ENCODE measurements at regions not wholly inside any gene's neighbourhood (a gene's known extent, or its start where the extent isn't known, plus 50 kb on each side); places are given as distances from the start of the nearest gene placed in this dataset.

DNA sequence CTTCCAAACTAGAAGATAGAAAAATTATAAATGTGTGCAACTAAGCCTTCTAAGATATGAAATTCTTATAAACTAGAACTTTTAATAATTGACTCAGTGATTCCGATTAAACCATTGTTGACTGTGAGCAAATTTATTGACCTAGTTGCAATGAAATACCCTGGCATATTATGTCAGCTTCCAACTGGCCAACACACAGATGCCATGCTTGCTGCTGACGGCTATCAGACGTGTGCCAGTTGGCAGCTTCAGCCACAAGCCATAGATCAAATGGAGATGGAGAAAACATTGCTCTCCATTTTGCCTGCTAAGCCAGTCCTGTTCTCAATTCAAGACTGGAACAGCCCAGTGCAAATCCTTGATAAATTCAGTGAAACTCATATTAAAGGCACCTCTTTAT is 101.7 kb upstream of the HDGFL1 start:
- no peaks in the 10 kb centered on the region for H3K4me1 Mint-ChIP-seq
- H3K27ac Mint-ChIP-seq: no peak overlapping the region
- no peaks in the 10 kb centered on the region for H3K27me3 Mint-ChIP-seq
- H3K36me3 Mint-ChIP-seq: no peaks in the 10 kb centered on the region
- peaks cover 0 to 3% (median 2%) of the 10 kb centered on the region in 3 donors for H3K9me3 Mint-ChIP-seq
- H3K4me3 Mint-ChIP-seq: no peak overlapping the region

DNA sequence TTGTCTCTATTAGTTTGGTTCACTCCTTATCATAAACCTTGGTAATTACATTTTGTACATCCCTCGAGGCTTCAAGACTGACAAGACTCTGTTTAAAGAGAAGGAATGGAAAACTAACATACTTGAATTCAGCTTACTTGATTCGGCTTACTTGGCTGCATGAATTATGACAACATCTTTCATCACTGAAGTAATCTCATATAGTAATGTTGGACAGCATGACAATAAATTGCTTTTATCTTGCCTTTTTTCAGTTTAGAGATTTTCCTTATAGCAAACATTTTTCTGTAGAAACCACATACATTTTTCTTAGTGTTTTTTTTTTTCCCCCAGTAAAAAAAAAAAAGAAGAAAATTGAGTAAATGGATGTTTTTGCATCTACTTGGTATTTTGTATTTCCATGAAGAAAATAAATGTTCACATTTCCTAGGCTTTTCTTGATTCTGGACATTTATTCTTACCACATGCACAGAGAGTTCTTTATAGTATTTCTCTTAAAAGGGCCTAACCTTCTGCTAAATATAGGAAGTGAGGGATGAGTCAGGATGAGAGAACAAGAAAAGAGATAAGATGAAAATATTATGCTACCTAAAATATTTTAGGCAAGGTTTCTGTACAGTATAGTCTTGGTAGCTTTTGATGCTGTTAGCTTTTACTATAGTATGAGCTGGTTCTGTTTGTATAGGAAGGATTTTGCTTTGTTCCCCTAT is 101.0 kb upstream of the HDGFL1 start:
- no peak overlapping the region for H3K4me3 Mint-ChIP-seq
- no peaks in the 10 kb centered on the region for H3K4me1 Mint-ChIP-seq
- no peaks in the 10 kb centered on the region for H3K27me3 Mint-ChIP-seq
- no peak overlapping the region for H3K27ac Mint-ChIP-seq
- peaks cover 0 to 3% (median 2%) of the 10 kb centered on the region in 3 donors for H3K9me3 Mint-ChIP-seq
- no peaks in the 10 kb centered on the region for H3K36me3 Mint-ChIP-seq

DNA sequence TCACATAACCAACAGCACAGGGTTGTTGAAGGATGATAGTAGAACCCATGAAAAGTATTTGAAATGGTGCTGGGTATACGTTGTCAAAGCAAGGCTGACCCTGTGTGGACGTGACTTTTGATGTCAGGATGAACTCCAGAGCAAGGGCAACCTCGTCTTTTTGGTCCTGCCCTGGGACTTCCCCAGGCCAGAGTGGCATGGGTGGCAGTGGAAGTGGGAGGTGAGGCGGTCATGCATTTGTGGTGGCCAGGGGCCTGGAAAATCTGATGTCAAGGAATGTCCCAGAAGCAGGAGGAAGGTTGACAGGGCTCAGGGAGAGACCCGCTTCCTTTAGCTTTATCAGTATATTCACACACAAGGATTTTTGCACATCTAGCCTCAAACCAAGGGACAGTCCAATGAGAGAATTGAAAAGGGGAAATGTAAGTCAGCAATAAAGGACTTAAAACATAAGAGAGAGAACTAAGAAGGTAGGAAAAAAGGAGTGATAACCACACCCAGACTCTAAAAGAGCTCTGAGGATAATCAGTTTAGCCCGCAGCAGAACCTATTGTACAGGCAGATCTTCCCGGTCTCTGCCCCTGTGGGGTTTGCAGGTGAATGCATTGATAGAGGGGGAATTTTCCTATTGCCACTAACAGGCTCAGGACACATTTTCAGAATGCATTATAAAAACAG is 98.8 kb upstream of the HDGFL1 start:
- no peak overlapping the region for H3K4me3 Mint-ChIP-seq
- no peak overlapping the region for H3K27ac Mint-ChIP-seq
- peaks cover 0 to 3% (median 0%) of the 10 kb centered on the region in 3 donors for H3K9me3 Mint-ChIP-seq
- H3K27me3 Mint-ChIP-seq: peaks cover 2% of the 10 kb centered on the region
- H3K36me3 Mint-ChIP-seq: no peaks in the 10 kb centered on the region
- H3K4me1 Mint-ChIP-seq: no peaks in the 10 kb centered on the region

DNA sequence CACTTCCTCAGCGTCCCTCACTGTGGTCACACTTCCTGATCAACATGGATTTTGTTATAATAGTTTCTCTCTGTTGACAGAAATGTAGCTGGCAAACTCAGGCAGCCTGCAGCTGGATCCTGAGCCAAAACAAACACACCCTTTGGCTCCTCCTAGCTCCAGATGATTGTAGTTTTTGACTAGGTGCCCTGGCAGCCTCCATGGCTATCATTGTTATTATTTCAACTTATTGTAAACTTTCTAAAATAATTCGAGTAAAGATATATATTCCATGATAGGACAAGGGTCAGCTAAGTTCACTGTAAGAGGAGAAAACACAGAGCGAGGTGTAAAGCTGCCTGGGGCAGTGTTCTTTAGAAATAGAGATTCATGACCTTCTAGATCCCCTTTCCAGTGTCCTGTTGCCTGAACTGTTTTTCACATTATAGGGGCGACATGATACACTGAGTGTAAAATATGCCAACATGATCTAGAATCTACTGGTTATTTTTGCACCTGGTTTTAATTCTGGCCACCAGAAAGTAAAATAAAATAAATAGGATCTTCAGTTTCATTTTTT is 98.2 kb upstream of the HDGFL1 start:
- no peaks in the 10 kb centered on the region for H3K4me1 Mint-ChIP-seq
- no peaks in the 10 kb centered on the region for H3K36me3 Mint-ChIP-seq
- peaks cover 2% of the 10 kb centered on the region for H3K27me3 Mint-ChIP-seq
- H3K9me3 Mint-ChIP-seq: peaks cover 0 to 4% (median 2%) of the 10 kb centered on the region in 3 donors
- H3K27ac Mint-ChIP-seq: no peak overlapping the region
- H3K4me3 Mint-ChIP-seq: no peak overlapping the region

DNA sequence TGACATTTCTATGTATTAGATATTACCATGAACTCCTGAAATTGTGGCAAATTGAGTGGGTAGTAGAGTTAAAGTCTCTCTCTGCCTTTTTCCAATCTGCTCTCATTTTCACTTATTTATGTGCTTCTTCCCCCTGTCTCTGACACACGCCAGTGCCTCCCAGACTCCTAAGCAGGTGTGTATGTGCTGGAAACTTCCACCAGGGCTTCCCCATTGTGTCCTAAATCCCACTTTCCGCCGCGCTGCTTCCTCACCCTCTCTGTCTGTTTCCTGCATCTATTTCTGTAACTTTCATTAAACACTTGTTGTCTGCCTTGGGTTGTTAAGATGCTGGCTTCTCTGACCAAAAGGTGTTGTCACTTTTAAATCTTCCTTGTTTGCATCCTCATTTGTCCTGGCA is 97.6 kb upstream of the HDGFL1 start:
- Mint-ChIP-seq H3K4me3 (no peak overlapping the region), H3K4me1 (no peaks in the 10 kb centered on the region), H3K36me3 (no peaks in the 10 kb centered on the region), H3K9me3 (peaks cover 0 to 4% (median 2%) of the 10 kb centered on the region in 3 donors), H3K27me3 (peaks cover 2% of the 10 kb centered on the region), H3K27ac (no peak overlapping the region)

DNA sequence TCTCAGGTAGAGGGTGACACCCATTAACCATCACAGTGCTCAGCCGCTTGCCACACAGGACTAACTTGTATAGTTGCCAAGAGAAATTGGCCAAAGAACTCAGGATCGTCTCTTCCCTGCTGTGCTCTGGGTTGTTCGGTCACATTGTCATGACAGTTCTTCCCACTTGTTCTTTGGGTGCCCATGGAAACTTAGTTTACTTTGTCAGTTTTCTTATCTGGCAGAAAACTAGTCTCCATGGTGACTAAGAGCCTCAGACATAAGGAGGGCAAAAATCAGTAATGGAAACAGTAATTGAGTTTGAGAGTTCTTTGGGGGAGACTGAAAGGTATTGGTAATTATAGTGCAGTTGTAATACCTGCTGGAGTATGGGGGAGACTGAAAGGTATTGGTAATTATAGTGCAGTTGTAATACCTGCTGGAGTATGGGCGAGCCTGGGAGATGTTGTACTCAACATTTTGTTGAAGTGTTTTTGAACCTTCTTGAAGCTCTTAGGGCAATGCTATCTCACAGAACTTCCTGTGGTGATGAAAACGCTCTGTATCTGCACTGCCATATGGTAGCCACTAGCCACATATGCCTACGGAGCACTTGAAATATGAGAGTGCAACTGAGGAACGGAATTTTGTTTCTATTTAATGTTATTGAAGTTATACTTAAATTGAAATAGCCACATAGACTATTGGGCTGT is 95.2 kb upstream of the HDGFL1 start:
- peaks cover 0 to 2% (median 2%) of the 10 kb centered on the region in 3 donors for H3K9me3 Mint-ChIP-seq
- no peaks in the 10 kb centered on the region for H3K4me1 Mint-ChIP-seq
- no peak overlapping the region for H3K4me3 Mint-ChIP-seq
- no peak overlapping the region for H3K27ac Mint-ChIP-seq
- no peaks in the 10 kb centered on the region for H3K36me3 Mint-ChIP-seq
- peaks cover 2% of the 10 kb centered on the region for H3K27me3 Mint-ChIP-seq

DNA sequence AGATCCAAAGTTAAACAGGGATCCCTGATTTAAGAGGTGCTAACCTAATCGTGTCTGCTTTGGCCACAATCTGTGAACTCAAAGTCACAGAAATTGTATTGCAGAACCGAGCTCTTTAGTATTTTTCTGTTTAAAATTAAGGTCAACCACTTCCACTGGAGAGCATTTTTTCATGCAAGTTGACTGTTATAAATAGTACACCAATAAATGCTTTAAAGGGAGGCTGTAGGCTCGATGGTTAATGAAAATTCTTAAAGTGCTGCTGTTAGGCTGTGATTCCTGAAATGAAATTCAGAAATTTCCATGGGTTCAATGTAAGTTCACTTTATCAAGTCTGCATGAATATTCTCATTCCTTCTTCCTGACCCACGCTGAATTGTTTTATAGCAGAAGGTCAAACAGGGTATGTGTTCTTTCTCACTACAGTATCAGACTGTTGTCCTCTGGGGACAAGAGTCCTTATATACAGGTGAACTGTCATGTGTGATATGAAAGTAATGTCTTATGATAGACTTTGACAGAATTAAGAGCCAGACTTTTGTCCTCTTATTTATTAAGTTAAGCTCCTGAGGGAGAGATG is 92.5 kb upstream of the HDGFL1 start:
- Mint-ChIP-seq H3K4me1 (no peaks in the 10 kb centered on the region), H3K27ac (no peak overlapping the region), H3K36me3 (no peaks in the 10 kb centered on the region), H3K27me3 (peaks cover 2% of the 10 kb centered on the region), H3K9me3 (peaks cover 2 to 5% (median 4%) of the 10 kb centered on the region in 3 donors), H3K4me3 (no peak overlapping the region)

DNA sequence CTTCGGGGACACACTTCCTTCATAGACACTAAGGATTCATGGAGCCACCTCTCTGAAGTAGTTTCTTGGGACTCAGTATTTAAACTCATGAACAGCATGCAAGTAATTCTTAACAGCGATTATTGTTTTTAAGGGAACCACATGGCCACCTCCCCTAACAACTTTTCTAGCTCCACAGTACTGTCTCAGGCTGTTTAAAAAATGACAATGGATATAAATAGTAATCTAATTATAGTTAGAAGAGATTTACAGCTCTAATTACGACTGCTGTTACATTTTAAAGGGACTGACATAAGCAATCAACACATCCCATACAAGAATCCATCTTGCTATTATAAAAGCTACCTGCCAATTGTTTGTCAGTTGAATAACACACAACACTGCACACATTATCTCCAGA is 72.1 kb upstream of the HDGFL1 start:
- Mint-ChIP-seq H3K27ac (no peak overlapping the region), H3K36me3 (no peaks in the 10 kb centered on the region), H3K4me3 (no peak overlapping the region), H3K4me1 (no peaks in the 10 kb centered on the region), H3K9me3 (peaks cover 0 to 7% (median 2%) of the 10 kb centered on the region in 3 donors), H3K27me3 (no peaks in the 10 kb centered on the region)

DNA sequence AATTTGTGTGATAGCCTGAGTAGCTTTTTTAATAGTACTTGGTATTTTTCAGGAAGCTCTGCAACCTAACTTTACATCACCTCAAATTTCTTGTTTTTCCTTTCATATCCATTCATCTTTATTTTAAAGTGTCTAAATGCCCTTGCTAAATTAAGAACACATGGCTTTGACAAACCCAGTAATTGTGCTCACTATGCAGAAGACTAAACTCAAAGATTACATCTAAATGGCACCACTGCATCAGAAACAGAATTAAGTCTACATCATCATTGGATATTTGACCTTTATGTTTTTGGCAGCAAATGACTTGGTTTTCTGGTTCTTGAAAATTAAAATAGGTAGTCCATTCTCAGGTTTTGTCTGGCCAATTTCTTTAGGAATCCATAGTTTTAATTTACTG is 69.6 kb upstream of the HDGFL1 start:
- Mint-ChIP-seq H3K27me3 (no peaks in the 10 kb centered on the region), H3K27ac (no peak overlapping the region), H3K36me3 (no peaks in the 10 kb centered on the region), H3K4me3 (no peak overlapping the region), H3K4me1 (no peaks in the 10 kb centered on the region), H3K9me3 (peaks cover 0 to 3% (median 0%) of the 10 kb centered on the region in 3 donors)

DNA sequence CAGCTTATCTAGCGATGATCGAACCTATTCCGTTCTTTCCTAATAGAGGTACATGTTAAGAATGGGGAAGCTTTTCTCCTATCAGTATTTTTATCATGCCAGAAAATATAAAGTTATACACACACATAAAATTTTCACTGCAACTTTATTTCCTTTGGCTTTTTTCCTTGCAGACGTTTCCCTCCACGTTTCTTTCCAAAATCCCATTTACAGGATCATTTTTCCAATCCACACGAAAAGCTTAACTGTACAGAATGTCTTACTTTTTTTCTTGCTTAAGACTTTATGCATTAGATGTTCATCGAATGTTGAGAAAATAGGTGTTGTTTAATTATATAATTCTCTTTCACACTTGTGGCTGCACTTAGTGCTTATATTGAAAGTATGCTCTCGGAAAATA is 62.9 kb upstream of the HDGFL1 start:
- Mint-ChIP-seq H3K4me1 (no peaks in the 10 kb centered on the region), H3K27me3 (no peaks in the 10 kb centered on the region), H3K4me3 (no peak overlapping the region), H3K9me3 (peaks cover 0 to 9% (median 2%) of the 10 kb centered on the region in 3 donors), H3K27ac (no peak overlapping the region), H3K36me3 (no peaks in the 10 kb centered on the region)

DNA sequence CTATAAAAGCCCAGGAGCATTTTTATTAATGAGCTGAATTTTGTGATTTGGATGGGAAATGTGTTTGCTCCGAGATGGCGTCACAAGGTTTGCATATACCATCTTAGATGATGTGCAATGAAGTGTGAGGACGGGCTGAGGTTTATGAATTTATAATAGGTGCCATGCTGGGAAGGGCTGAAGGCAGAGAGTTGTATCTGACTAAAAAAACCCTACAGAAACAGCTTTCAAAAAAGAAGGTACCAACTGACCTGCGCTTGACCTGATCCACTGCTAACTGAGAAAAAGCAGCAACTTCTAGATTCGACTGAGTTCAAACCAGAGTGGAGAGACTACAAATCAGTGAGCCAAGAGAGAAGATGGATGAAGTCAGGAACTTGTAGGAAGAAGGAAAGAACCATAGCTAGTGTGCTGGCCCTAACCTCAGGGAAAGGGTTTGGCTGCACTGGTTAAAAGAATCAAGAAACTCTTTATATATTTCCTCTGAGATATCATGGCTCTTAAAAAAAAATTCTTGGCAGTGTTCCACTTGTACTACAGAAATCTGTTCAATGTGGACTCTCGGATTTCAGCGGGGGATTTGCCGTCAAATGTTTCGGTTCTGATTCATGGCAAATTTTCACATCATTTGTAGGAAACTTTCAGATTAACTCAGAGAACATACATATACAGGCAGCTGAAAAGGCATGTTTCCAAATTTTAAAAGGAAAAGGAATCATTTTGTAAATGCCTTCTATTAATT is 56.5 kb upstream of the HDGFL1 start:
- Mint-ChIP-seq H3K4me3 (no peak overlapping the region), H3K36me3 (no peaks in the 10 kb centered on the region), H3K27me3 (no peaks in the 10 kb centered on the region), H3K27ac (no peak overlapping the region), H3K4me1 (no peaks in the 10 kb centered on the region), H3K9me3 (peaks cover 0 to 9% (median 1%) of the 10 kb centered on the region in 3 donors)

DNA sequence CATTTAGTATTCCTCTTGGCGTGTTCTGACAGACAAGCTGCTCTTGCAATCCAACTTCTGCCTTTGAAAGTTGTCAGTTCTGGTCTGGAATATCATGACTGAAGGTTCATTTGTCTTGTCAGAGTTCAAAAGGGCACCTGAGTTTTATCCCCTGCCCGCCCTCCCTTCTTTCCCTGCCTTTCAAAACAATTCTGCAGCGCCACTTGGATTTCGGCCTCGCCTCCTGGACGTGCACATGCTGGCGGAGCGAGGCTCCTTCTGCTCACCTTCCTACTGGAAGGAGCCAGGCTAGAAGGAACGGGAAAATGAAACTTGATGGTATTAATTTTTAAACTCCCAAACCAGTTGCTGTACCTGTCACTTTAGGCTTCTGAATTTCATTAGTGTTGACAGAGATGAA is 55.7 kb upstream of the HDGFL1 start:
- Mint-ChIP-seq H3K4me1 (no peaks in the 10 kb centered on the region), H3K9me3 (peaks cover 0 to 9% (median 2%) of the 10 kb centered on the region in 3 donors)

DNA sequence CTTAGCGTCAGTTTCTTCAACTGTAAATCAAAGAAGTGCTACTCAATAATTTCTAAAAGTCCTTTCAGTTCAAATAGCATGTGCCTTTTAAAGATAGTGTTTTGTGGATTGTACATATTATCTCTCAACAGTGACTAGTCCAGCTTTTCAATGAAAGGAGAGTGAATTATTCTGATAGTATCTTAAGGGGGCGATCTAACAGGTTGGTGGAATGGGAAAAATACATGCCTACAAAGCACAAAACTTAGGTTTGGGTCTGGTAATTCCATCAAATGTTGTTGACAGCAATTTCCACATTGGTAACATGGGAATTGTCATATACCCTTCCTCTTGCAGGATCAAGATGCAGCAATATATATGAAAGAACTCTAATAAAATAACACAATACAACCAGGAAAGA is 50.1 kb upstream of the HDGFL1 start:
- Mint-ChIP-seq H3K27me3 (no peaks in the 10 kb centered on the region), H3K27ac (no peak overlapping the region), H3K4me1 (no peaks in the 10 kb centered on the region), H3K4me3 (no peak overlapping the region), H3K9me3 (peaks cover 2 to 3% (median 2%) of the 10 kb centered on the region in 3 donors), H3K36me3 (no peaks in the 10 kb centered on the region)

More for the DNA sequence above, 55.7 kb upstream of the HDGFL1 start:
- Mint-ChIP-seq H3K27me3 (no peaks in the 10 kb centered on the region), H3K4me3 (no peak overlapping the region), H3K36me3 (no peaks in the 10 kb centered on the region), H3K27ac (no peak overlapping the region)
